GM21529 (cell line): ENCODE measurements at regions not wholly inside any gene's neighbourhood (a gene's known extent, or its start where the extent isn't known, plus 50 kb on each side); places are given as distances from the start of the nearest gene placed in this dataset.
"Not testable (repeated sequence)": the region's sequence is repeated elsewhere in the genome, so short reads cannot be mapped to it uniquely, and the experiment has no call there.

Experiments used
- ATAC-seq: cut with Tn5 transposase; IDR thresholded peaks from one replicate; pipeline ENCODE4 v1.9.1; 2021; ENCODE audit not compliant: unreplicated experiment

- no peak for ATAC-seq
These were observed 419.9 kb downstream of the BUD13 start for GRCh38 chr11:116352881-116353280.

GRCh38 chr11:116348226-116348625 is 424.6 kb downstream of the BUD13 start:
- no peak for ATAC-seq

GRCh38 chr11:116345575-116345974 is 427.2 kb downstream of the BUD13 start:
- no peak for ATAC-seq

- ATAC-seq = no peak
These were observed 428.2 kb downstream of the BUD13 start for GRCh38 chr11:116344601-116345000.

GRCh38 chr11:116343270-116343669 is 429.5 kb downstream of the BUD13 start:
- no peak for ATAC-seq

- ATAC-seq = no peak
These were observed 430.6 kb downstream of the BUD13 start for GRCh38 chr11:116342148-116342547.

- ATAC-seq = no peak
These were observed 433.3 kb downstream of the BUD13 start for GRCh38 chr11:116339306-116340098.

GRCh38 chr11:116338500-116338899 is 434.3 kb downstream of the BUD13 start:
- not testable (repeated sequence) for ATAC-seq

GRCh38 chr11:116336540-116336939 is 436.2 kb downstream of the BUD13 start:
- ATAC-seq = no peak

- ATAC-seq = no peak
These were observed 436.9 kb downstream of the BUD13 start for GRCh38 chr11:116335891-116336290.

- no peak for ATAC-seq
These were observed 437.7 kb downstream of the BUD13 start for GRCh38 chr11:116335078-116335477.

- ATAC-seq = no peak
These were observed 438.2 kb downstream of the BUD13 start for GRCh38 chr11:116334596-116334995.

GRCh38 chr11:116333001-116333535 is 439.7 kb downstream of the BUD13 start:
- no peak for ATAC-seq

- no peak for ATAC-seq
These were observed 440.4 kb downstream of the BUD13 start for GRCh38 chr11:116332391-116332790.

GRCh38 chr11:116331381-116331780 is 441.4 kb downstream of the BUD13 start:
- ATAC-seq = no peak

GRCh38 chr11:116330439-116331185 is 442.2 kb downstream of the BUD13 start:
- ATAC-seq = no peak

GRCh38 chr11:116329354-116330090 is 443.3 kb downstream of the BUD13 start:
- ATAC-seq = no peak

- ATAC-seq = no peak
These were observed 443.9 kb downstream of the BUD13 start for GRCh38 chr11:116328851-116329250.

- ATAC-seq = no peak
These were observed 444.4 kb downstream of the BUD13 start for GRCh38 chr11:116328391-116328790.

GRCh38 chr11:116326146-116326545 is 446.6 kb downstream of the BUD13 start:
- no peak for ATAC-seq

- ATAC-seq = no peak
These were observed 447.5 kb downstream of the BUD13 start for GRCh38 chr11:116325247-116325646.
